HCT116 (cell line): ENCODE measurements at regions not wholly inside any gene's neighbourhood (a gene's known extent, or its start where the extent isn't known, plus 50 kb on each side); places are given as distances from the start of the nearest gene placed in this dataset.

Experiments
- ATAC-seq: fragments of 200-7000 bp; cut with Tn5 transposase; 2 replicates; pipeline ENCODE4 v1.9.1; 2020; ENCODE audit warnings: mild to moderate bottlenecking, moderate library complexity
- BruUV-seq: library from RNA; stranded (reverse); fragments of 400-500 nt; replicated peaks from 2 replicates; lab custom pipeline; 2021; lab: Mats Ljungman, UMichigan
- CTCF ChIA-PET: fragments of 300-600 bp; sonication (Branson Sonifier 250); formaldehyde crosslinking; loops from one replicate; lab custom pipeline; 2021; ENCODE audit warnings: antibody characterized with exemption; lab: Charles Lee
- POLR2A ChIA-PET: fragments of 300-600, 350-600 bp; sonication (Branson Sonifier 250); formaldehyde crosslinking; loops from one replicate; lab custom pipeline; 2021; ENCODE audit warnings: antibody characterized with exemption; lab: Charles Lee
- RAD21 ChIA-PET, 2 experiments: fragments of 300-600 bp; sonication (Branson Sonifier 250); formaldehyde crosslinking; loops; one replicate each; lab custom pipeline; 2023; ENCODE audit warnings: low total read pairs in 2 of 2; ENCODE audit not compliant: uncharacterized antibody in 2 of 2, unreplicated experiment in 2 of 2, low non-redundant PET in 1 of 2; lab: Charles Lee
- DNase-seq: peaks from one replicate; pipeline ENCODE4 v3.0.0-alpha.2; 2010; ENCODE audit warnings: low read depth, low spot score
- H2AFZ ChIP-seq: fragments of 200-600 bp; shearing (Covaris generic), sonication (generic); 2 replicates; pipeline ENCODE4 v1.6.1; 2017; ENCODE audit warnings: low read depth, mixed run types, mixed read lengths, antibody characterized with exemption, low read length; ENCODE audit not compliant: poor library complexity, severe bottlenecking
- H3K27ac ChIP-seq: 2 replicates; pipeline ENCODE4 v1.5.1; 2012; ENCODE audit warnings: low read depth, low read length
- H3K27me3 ChIP-seq: fragments of 200-600 bp; sonication (generic); 2 replicates; pipeline ENCODE4 v1.6.1; 2016; ENCODE audit warnings: mixed run types, low read length, mixed read lengths; ENCODE audit not compliant: insufficient read depth
- H3K36me3 ChIP-seq, 2 experiments: fragments of 200-500 bp in 1 of 2; fragments of 200-600 bp in 1 of 2; sonication (Bioruptor generic) in 1 of 2; sonication (generic) in 1 of 2; 2 replicates each; pipeline versions ENCODE4 v1.5.1 to v1.6.1; 2014 to 2016; ENCODE audit warnings: low read length in 2 of 2, inconsistent platforms in 1 of 2, mixed read lengths in 1 of 2, mixed run types in 1 of 2; ENCODE audit not compliant: insufficient read depth in 2 of 2, control insufficient read depth in 1 of 2
- H3K4me1 ChIP-seq, 2 experiments: fragments of 200-600 bp in 1 of 2; sonication (generic) in 1 of 2; 2 replicates each; pipeline versions ENCODE4 v1.5.1 to v1.6.1; 2012 to 2017; ENCODE audit warnings: low read length in 2 of 2, inconsistent platforms in 1 of 2, mild to moderate bottlenecking in 1 of 2, mixed read lengths in 1 of 2, mixed run types in 1 of 2, moderate library complexity in 1 of 2; ENCODE audit not compliant: insufficient read depth in 2 of 2, control insufficient read depth in 1 of 2
- H3K4me2 ChIP-seq: fragments of 200-600 bp; sonication (generic); 2 replicates; pipeline ENCODE4 v1.6.1; 2017; ENCODE audit warnings: mixed run types, low read length, mixed read lengths
- H3K4me3 ChIP-seq, 2 experiments: fragments of 200-600 bp in 1 of 2; sonication (generic) in 1 of 2; replicated peaks in 1 of 2; 2 replicates each; pipeline ENCODE4 v1.5.1; 2011 to 2016; ENCODE audit warnings: low read length in 2 of 2, control low read depth in 1 of 2, low read depth in 1 of 2, mild to moderate bottlenecking in 1 of 2, mixed read lengths in 1 of 2, mixed run types in 1 of 2
- H3K79me2 ChIP-seq: fragments of 200-600 bp; sonication (generic); 2 replicates; pipeline ENCODE4 v1.6.1; 2017; ENCODE audit warnings: mild to moderate bottlenecking, mixed run types, low read length, moderate library complexity, mixed read lengths; ENCODE audit not compliant: insufficient read depth
- H3K9ac ChIP-seq: fragments of 200-600 bp; sonication (generic); 2 replicates; pipeline ENCODE4 v1.6.1; 2016; ENCODE audit warnings: low read length, mixed read lengths
- H3K9me2 ChIP-seq: fragments of 200-600 bp; sonication (generic), shearing (Covaris generic); 2 replicates; pipeline ENCODE4 v1.6.1; 2017; ENCODE audit warnings: mixed run types, mild to moderate bottlenecking, moderate library complexity; ENCODE audit not compliant: insufficient read depth
- H3K9me3 ChIP-seq, 2 experiments: fragments of 200-500 bp in 1 of 2; fragments of 200-600 bp in 1 of 2; sonication (Bioruptor generic) in 1 of 2; sonication (generic) in 1 of 2; 2 replicates each; pipeline ENCODE4 v1.6.1; 2014 to 2017; ENCODE audit warnings: low read length in 2 of 2, mixed read lengths in 2 of 2, inconsistent platforms in 1 of 2, low read depth in 1 of 2, mild to moderate bottlenecking in 1 of 2, mixed run types in 1 of 2, moderate library complexity in 1 of 2; ENCODE audit not compliant: control insufficient read depth in 1 of 2, insufficient read depth in 1 of 2
- H4K20me1 ChIP-seq: fragments of 200-600 bp; sonication (generic), shearing (Covaris generic); 2 replicates; pipeline ENCODE4 v1.6.1; 2017; ENCODE audit warnings: mixed run types, mild to moderate bottlenecking, moderate library complexity; ENCODE audit not compliant: insufficient read depth
- ATF3 ChIP-seq: IDR thresholded peaks from 2 replicates; pipeline ENCODE4 v1.6.1; 2012
- EZH2phosphoT487 ChIP-seq: fragments of 200-600 bp; IDR thresholded peaks from 2 replicates; pipeline ENCODE4 v1.6.1; 2018; ENCODE audit warnings: antibody characterized with exemption, borderline replicate concordance
- FOSL1 ChIP-seq: IDR thresholded peaks from 2 replicates; pipeline ENCODE4 v1.6.1; 2012; ENCODE audit warnings: low read depth
- JUND ChIP-seq: IDR thresholded peaks from 2 replicates; pipeline ENCODE4 v1.6.1; 2012
- MAX ChIP-seq: IDR thresholded peaks from 2 replicates; pipeline ENCODE4 v1.6.1; 2012
- RAD21 ChIP-seq: IDR thresholded peaks from 2 replicates; pipeline ENCODE4 v1.6.1; 2012; ENCODE audit warnings: low read depth, mild to moderate bottlenecking
- REST ChIP-seq: IDR thresholded peaks from 2 replicates; pipeline ENCODE4 v1.6.1; 2012; ENCODE audit warnings: low read depth
- SP1 ChIP-seq: IDR thresholded peaks from 2 replicates; pipeline ENCODE4 v1.6.1; 2012; ENCODE audit warnings: low read depth
- SRF ChIP-seq: IDR thresholded peaks from 2 replicates; pipeline ENCODE4 v1.6.1; 2012; ENCODE audit warnings: low read depth
- TCF7L2 ChIP-seq: IDR thresholded peaks from 2 replicates; pipeline ENCODE4 v1.7.0; 2011; ENCODE audit warnings: borderline replicate concordance, inconsistent platforms; ENCODE audit not compliant: insufficient read depth, insufficient read length; ENCODE audit errors: extremely low read depth
- YY1 ChIP-seq: IDR thresholded peaks from 2 replicates; pipeline ENCODE4 v1.6.1; 2011; ENCODE audit warnings: low read length, low read depth, moderate library complexity, mild to moderate bottlenecking; ENCODE audit not compliant: insufficient replicate concordance; ENCODE audit errors: extremely low read depth
- intact Hi-C: fragments of 100-400 bp; cut with micrococcal nuclease; formaldehyde crosslinking; loops from 2 replicates; pipeline ENCODE4 v1.10.0; 2022

GRCh38 chr7:88610942-88611341 is 148.6 kb upstream of the ZNF804B start (continued):
- TF ChIP-seq YY1, result no peak

GRCh38 chr7:88600695-88601094 is 158.8 kb upstream of the ZNF804B start:
- Histone ChIP-seq H3K79me2 (no peaks in the 10 kb centered on the region), H3K36me3 (no peaks in the 10 kb centered on the region), H3K9me2 (no peaks in the 10 kb centered on the region), H3K9ac (no peak overlapping the region), H3K4me2 (no peak overlapping the region), H3K27ac (no peak overlapping the region)
- RAD21 ChIA-PET, result no interaction called here
- intact Hi-C loops, result no loop called here
- no TSS peak for BruUV-seq
- DNase-seq, result no peak
- no peak for TF ChIP-seq FOSL1
- no peak for TF ChIP-seq SP1
- no peak for TF ChIP-seq MAX
- no peak for TF ChIP-seq TCF7L2
- TF ChIP-seq SRF, result no peak
- no peak for TF ChIP-seq ATF3
- TF ChIP-seq RAD21, result no peak
- no peak for TF ChIP-seq EZH2phosphoT487
- TF ChIP-seq REST, result no peak
- TF ChIP-seq JUND, result no peak
- TF ChIP-seq YY1, result no peak
- TF ChIP-seq, all 23 proteins: peak for 0
- no peak overlapping the region for H2AFZ ChIP-seq
- H3K9me3 ChIP-seq, result no peaks in the 10 kb centered on the region
- H3K27me3 ChIP-seq, result no peaks in the 10 kb centered on the region
- no peaks in the 10 kb centered on the region for H3K4me1 ChIP-seq
- ATAC-seq, result no peak
- H3K4me3 ChIP-seq, result no peak overlapping the region
- ChIA-PET POLR2A (no interaction called here), CTCF (no interaction called here)
- H4K20me1 ChIP-seq, result no peaks in the 10 kb centered on the region
